GM12865 (cell line): ENCODE measurements at regions not wholly inside any gene's neighbourhood (a gene's known extent, or its start where the extent isn't known, plus 50 kb on each side); places are given as distances from the start of the nearest gene placed in this dataset.
"Not testable (repeated sequence)": the region's sequence is repeated elsewhere in the genome, so short reads cannot be mapped to it uniquely, and the experiment has no call there.

Experiments
- DNase-seq: peaks from one replicate; pipeline ENCODE4 v3.0.0; 2010; ENCODE audit warnings: low read depth
- H3K4me3 ChIP-seq: 2 replicates; pipeline ENCODE4 v1.5.1; 2011; ENCODE audit warnings: mild to moderate bottlenecking, low read depth, low read length, control low read depth
- TF ChIP-seq, protein P1 (sequence below): IDR thresholded peaks from 2 replicates; pipeline ENCODE4 v1.5.1; 2011; ENCODE audit warnings: low read length, control low read depth, low read depth, inconsistent platforms; ENCODE audit not compliant: insufficient read depth; ENCODE audit errors: missing control alignments

DNA sequence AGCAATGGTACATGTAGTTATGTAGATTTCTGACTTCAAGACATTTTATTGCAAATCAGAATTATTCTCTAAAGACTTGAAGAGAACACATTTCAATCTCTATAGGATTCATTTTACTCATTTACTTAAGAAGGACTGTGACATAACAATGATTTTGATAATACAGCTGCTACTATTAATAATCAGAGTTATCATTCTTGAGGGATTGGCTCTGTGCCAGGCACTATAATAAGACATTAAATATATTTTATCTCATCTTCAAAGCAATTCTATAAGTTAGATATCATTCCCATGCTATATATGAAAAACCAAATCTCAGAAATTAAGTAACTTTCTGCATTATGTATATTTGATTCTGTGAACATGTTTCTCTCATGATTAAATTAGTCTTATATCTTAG is 103.7 kb upstream of the CALCR start:
- TF ChIP-seq, protein P1, sequence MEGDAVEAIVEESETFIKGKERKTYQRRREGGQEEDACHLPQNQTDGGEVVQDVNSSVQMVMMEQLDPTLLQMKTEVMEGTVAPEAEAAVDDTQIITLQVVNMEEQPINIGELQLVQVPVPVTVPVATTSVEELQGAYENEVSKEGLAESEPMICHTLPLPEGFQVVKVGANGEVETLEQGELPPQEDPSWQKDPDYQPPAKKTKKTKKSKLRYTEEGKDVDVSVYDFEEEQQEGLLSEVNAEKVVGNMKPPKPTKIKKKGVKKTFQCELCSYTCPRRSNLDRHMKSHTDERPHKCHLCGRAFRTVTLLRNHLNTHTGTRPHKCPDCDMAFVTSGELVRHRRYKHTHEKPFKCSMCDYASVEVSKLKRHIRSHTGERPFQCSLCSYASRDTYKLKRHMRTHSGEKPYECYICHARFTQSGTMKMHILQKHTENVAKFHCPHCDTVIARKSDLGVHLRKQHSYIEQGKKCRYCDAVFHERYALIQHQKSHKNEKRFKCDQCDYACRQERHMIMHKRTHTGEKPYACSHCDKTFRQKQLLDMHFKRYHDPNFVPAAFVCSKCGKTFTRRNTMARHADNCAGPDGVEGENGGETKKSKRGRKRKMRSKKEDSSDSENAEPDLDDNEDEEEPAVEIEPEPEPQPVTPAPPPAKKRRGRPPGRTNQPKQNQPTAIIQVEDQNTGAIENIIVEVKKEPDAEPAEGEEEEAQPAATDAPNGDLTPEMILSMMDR, result no peak
- no peak for DNase-seq
- no peak overlapping the region for H3K4me3 ChIP-seq

DNA sequence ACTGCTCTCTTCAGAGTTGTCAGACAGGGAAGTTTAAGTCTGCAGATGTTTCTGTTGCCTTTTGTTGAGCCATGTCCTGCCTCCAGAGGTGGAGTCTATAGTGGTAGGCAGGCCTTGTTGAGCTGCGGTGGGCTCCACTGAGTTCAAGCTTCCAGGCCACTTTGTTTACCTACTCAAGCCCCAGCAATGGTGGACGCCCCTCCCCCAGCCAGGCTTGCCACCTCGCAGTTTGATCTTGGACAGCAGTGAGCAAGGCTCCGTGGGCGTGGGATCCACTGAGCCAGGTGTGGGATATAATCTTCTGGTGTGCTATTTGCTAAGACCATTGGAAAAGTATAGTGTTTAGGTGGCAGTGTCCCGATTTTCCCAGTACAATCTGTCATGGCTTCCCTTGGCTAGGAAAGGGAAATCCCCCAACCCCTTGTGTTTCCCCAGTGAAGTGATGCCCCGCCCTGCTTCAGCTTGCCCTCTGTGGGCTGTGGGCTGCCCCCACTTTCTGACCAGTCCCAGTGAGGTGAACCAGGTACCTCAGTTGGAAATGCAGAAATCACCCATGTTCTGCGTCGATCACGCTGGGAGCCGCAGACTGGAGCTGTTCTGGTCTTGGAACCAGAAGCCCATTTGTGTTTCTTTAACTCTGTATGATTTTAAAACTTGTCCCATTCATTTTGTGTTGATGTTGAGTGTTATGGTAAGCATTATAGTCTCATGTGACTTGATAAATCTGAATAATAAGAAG is 89.2 kb upstream of the CALCR start:
- TF ChIP-seq, protein P1, result no peak
- DNase-seq, result no peak
- no peak overlapping the region for H3K4me3 ChIP-seq

DNA sequence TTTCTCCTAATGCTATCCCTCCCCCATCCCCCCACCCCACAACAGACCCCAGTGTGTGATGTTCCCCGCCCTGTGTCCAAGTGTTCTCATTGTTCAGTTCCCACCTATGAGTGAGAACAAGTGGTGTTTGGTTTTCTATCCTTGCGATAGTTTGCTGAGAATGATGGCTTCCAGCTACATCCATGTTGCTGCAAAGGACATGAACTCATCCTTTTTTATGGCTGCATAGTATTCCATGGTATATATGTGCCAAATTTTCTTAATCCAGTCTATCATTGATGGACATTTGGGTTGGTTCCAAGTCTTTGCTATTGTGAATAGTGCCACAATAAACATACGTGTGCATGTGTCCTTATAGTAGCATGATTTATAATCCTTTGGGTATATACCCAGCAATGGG is 83.6 kb upstream of the CALCR start:
- not testable (repeated sequence) for DNase-seq, H3K4me3 ChIP-seq

DNA sequence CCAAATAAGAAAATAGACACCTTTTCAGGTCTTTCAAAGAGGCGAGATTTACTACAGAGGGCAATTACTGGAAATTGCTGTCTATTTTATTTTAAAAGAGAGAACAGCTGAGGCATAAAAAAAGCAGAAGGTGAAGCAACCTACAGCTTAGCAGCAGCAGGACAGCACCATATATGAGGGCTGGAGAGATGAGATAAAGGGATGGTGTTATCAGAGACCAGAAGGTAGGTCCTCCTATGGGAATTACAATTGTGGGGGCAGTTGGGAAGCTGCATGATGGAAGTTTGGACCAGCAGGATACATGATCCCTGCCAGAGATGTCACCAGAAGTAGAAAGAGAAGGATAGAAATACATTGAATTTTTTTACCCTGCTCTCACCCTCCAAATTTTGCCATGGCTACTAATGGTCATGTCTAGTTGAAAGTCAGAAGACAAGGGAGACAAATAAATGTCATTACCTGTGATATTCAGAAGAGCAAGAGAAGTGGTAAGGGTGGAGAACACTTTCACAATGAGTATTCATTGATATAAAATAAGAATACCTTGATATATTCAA is 77.2 kb upstream of the CALCR start:
- no peak for DNase-seq
- TF ChIP-seq, protein P1, result no peak
- H3K4me3 ChIP-seq, result no peak overlapping the region

DNA sequence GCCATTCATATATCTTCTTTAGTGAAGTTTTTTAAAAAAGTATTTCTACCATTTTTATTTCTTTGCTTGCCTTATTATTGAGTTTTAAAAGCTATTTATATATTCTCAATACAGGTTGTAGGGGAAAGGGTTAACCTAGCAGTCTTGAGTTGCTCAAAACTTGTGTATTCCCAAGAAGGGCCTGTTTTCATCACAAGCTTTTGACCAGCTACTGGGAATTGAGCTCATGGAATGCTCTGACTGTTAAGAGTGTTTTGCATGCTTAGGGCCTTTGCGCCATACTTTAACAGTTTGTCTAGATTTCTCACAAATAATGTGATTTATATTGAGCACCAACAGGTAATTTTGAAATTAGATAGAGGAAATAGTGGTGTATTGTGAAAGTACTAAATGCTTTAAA is 72.0 kb upstream of the CALCR start:
- no peak for DNase-seq
- no peak overlapping the region for H3K4me3 ChIP-seq
- TF ChIP-seq, protein P1, result no peak

DNA sequence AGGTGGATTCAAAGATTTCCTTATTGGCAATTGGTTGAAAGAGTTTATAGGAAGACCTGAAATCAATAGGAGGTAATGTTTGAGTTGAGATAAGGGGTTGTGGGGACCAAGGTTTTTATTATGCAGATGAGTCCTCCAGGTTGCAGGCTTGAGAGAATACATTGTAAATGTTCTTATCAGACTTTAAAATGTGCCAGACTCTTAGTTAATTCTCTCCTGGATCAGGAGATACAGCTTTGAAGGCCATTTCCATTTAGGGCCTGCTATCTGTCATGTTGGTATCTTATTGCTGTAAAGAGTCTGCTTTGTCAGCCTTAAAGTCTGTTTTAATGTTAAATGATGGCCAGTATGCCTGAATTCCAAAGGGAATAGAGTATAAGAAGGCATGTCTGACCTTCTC is 61.8 kb upstream of the CALCR start:
- no peak for DNase-seq
- no peak overlapping the region for H3K4me3 ChIP-seq
- TF ChIP-seq, protein P1, result no peak

DNA sequence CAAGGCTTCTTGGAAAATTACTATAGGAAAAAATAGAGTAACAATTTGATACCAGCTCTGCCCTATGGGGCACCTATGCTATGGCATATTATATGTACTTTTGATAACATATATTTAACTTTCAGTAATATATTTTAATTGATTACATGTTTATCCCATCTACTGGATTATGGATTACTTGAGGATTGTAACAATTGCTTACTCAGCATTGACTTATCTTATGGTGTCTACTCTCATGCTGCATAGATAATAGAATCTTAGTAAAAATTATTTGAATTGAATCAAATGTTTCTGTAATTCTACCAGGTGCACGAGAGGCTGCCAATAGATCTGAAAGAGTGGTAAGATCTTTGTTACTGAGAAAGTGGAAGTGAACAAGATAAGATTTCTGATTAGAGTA is 57.8 kb upstream of the CALCR start:
- no peak overlapping the region for H3K4me3 ChIP-seq
- DNase-seq, result no peak
- TF ChIP-seq, protein P1, result no peak
